CD1c-positive myeloid dendritic cell (primary cell): ENCODE measurements at regions not wholly inside any gene's neighbourhood (a gene's known extent, or its start where the extent isn't known, plus 50 kb on each side); places are given as distances from the start of the nearest gene placed in this dataset.
"Not testable (repeated sequence)": the region's sequence is repeated elsewhere in the genome, so short reads cannot be mapped to it uniquely, and the experiment has no call there.

ENCODE experiments used
- DNase-seq: peaks from one replicate; pipeline ENCODE4 v3.0.0-alpha.2; 2016; ENCODE audit errors: extremely low spot score

DNA sequence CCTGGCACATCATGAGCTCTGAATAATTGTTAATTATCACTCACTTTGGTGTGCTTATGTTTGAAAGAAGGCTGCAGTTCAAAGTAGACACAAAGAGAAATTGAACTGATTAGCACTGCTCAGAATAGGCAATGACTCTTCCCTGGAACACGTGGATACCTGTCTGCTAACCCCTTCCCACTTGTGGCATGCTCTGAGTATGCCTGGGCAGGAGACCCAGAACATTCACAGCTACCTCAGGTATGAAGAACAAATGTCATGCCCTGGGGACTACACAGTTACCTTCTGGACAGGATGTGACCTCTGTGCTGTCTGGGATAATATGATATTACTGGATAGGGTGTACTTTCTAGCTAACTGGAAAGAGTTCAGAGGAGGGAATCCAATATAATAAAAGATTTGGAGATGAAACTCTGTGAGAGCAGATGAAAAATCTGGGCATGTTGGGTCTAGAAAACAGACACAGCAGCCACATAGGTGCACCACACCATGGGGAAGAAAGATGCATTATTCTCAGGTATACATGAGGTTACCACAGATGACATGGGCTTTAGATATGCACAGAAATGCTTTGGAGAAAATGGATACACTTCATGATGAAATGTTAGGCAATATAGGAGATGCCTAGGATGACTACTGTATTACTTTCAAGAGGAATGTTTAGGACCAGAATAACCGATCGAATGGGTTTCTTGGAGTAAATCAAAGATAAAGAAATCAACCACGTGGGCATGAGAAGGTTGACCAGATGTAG is 324.2 kb upstream of the PREP start:
- DNase-seq, result no peak

DNA sequence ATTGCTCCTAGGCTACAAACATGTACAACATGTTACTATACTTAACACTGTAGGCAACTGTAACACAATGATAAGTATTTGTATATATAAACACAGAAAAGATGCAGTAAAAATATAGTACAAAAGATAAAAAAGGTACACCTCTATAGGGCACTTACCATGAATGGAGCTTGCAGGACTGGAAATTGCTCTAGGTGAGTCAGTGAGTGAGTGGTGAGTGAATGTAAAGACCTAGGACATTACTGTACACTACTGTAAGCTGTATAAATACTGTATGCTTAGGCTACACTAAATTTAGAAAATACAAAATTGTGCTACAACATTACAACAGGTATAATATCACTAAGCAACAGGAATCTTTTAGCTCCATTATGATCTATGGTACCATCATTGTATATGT is 312.0 kb upstream of the PREP start:
- no peak for DNase-seq

GRCh38 chr6:105713474-105714118 is 310.7 kb upstream of the PREP start:
- no peak for DNase-seq

DNA sequence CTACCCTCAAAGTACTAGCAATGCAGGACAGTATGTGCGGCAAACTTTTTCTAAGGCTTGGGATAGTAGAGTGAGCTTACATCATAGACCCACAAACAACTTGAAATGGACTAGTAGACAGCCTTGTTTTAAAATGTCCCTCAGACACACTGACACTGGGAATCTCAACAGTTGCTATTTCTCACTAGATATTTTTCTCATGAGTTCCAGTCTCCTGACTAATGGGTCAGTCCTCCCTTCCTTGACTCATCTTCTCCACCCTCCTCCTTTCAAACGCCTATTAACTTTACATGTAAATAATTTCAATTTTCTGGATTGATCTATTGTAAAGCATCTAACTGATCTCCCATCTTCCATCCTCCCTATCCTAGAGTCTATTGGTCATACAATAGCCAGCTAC is 308.3 kb upstream of the PREP start:
- DNase-seq, result no peak

DNA sequence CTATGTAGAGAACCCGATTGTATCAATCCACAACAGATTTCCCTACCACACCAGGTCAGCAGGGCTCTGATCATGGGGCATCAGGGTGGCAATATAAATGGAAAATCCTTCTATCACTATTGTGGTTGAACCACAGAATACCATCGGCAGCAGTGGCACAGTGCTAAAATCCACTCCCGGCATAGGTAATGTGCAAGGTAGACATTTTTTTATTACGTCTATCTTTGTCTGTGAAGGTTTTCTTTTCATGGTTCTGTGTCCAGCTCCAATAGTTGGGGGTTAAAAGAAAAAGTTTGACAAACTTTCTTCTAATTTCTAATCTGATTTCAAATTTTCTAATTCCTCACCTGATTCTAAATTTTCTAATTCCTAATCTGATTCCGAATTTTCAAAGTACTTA is 302.7 kb upstream of the PREP start:
- no peak for DNase-seq

DNA sequence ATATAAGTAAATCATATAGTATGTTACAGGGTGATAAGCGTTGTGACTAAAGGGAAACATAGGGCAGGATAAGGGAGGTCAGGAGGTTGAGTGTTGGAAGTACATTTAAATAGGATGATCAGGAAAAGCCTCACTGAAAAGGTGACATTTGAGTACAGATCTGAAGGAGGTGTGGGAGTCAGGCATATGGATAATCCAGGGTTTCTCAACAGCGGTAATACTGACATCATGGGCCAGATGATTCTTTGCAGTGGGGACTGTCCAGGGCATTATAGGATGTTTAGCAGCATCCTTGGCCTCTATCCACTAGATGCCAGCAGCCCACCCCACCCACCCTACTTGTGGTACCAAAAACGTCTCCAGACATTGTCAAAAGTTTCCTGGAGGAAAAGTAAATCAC is 292.6 kb upstream of the PREP start:
- DNase-seq, result no peak

DNA sequence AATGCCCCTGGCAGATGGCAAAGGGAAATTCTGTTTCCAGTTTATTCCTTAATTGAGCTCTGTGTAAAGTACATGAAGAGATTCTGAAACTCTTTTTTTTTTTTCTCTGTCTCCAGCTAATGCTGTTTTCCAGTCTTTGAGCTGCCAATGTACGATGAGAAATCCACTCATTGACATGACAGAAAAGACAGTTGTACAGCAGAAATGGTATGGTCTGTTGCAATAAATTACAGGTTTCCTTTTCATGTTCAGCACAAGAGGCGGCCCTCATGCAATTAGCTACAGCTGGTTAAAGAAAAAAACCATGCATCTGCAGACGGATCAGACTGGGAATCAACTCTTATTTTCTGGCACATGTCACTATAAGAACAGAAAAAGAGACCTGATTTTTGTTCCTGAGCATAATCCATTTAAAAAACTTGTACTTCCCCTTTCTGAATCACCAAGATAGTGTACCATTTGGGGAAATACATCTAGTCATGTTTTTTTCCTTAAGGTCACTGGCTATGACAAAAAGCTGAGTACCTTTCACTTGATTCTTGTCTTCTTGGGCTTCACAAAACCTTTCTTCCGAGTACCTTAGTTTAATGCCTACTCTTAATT is 289.8 kb upstream of the PREP start:
- DNase-seq, result peak; percentile 67

DNA sequence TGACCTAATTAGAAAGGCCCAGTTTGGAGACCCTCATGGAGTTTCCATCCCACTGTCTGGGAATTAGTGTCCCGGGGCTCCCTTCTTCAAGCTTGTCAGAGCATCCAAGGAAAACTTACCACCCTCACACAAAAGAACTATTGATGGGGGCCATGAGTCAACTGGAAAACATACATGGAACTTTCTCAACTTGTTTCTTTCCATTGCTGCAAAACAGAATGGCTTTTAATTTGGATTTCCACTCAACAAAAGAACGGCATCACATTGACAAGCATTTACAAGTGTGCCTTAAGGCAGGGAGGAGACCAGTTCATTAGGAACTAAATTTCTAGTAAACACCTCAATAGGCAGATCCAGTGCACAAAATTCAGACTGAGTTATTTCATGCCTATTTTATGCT is 289.1 kb upstream of the PREP start:
- DNase-seq, result no peak

GRCh38 chr6:105691081-105691480 is 288.2 kb upstream of the PREP start:
- peak; percentile 77 for DNase-seq

GRCh38 chr6:105688573-105688972 is 285.7 kb upstream of the PREP start:
- DNase-seq, result no peak

DNA sequence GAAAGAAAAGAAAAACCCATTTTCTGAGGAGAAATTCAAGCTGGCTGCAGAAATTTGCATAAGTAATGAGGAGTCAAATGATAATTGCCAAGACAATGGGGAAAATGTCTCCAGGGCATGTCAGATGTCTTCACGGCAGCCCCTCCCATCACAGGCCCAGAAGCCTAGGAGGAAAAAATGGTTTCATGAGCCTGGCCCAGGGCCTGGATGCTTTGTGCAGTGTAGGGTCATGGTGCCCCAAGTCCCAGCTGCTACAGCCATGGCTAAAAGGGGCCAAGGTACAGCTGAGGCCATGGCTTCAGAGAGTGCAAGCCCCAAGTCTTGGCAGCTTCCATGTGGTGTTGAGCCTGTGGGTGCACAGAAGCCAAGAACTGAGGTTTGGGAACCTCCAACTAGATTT is 283.9 kb upstream of the PREP start:
- DNase-seq, result not testable (repeated sequence)

DNA sequence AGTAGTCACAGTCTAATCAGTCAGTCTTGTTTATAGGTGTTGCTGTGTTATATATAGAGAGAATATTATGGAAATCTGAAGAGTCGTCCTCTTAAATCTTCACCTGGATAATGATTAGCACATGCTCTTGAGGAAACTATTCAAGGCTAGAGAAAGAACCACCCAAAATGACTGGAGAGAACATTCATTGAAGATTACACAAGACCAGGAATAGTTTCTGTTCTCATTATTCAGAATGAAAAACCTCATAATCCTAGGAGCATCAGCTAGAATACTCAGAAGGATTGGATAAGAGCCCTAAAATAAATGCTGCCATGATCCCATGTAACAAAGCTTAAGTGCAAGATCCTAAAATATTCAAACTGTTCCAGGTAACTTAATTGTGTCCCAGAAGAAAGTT is 278.2 kb upstream of the PREP start:
- no peak for DNase-seq

DNA sequence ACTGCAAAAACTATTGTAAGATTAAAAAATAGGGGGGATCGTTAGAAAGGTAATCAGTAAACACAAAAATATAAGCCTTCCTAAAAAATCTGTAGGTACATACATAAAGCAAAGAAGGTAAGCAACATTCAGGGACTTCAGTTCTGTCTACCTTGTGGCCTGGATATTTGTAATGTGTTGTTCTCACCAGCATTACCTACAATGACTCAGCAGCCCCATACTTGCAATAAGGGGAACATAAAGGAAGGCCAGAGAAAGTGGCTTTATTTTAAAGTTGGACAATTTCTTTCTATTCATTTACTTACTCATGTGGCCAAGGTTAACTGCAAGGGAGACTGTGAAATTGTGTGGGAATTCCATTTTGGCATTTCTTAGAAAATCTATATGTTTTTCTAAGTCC is 277.2 kb upstream of the PREP start:
- no peak for DNase-seq

GRCh38 chr6:105678516-105678915 is 275.6 kb upstream of the PREP start:
- DNase-seq, result no peak

DNA sequence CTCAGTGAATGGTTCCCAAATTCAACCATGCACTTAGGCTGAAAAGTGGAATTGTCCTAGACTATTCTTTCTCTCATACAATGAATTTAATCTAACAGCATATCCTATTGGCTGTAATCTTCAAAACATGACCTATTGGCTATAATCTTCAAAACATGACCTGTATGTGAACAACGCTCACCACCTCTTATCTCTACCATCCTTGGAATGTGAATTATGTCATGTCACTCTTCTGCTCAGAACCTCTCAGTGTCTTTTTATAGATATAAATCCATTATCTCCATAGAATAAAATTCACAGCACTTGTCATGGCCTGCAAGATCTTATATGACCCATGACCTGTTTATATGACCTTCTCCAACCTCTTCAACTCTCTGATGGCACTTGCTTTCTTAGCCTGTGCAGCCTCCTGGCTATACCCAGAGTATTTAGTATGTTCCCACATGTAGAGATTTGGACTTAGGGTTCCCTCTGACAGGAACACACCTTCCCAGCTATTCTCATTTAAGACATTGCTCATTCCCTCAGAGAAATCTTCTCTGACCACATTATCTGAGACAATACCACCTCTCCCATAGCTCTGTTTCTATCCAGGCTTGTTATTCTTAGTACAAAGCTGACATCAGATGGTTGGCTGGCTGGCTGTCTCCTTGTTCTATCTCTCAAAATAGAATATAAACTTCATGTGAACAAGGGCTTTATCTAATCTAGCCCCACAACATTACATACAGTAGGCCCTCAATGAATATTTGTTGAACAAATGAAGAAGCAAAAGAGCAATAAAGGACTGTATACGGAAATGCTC is 275.0 kb upstream of the PREP start:
- DNase-seq, result no peak

GRCh38 chr6:105676857-105677256 is 274.0 kb upstream of the PREP start:
- no peak for DNase-seq

DNA sequence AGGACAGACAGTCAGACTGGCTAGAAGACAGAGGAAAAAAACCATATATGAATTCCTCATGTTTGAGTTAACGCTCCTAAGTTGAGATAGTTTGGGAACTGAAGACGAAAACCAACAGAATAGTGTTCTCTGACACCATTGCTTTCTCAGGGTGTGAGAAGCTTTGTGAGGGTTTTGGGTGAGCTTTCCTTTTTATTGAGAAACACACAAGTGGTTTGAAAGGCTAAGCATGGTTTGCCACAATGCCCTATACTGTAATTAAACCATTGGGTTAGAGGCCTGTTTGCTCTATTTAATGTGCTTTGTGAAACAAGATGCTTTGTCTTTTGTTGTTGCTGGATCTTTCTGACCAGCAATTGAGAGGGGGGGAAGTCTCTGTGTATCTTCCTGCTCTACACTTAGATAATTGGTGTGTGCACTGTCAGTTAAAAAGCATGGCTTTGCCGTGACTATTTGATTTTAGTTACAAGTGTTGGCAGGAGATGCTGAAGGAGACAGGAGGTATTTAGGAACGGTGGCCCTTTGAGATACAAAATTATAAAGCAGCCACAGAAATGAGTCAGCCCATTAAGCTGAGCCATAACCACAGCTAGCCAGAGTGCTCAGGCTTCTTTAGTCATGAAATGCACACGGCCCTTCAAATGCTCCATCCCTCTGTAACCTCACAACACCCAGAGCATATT is 273.0 kb upstream of the PREP start:
- no peak for DNase-seq

GRCh38 chr6:105672856-105673538 is 270.1 kb upstream of the PREP start:
- not testable (repeated sequence) for DNase-seq

- DNase-seq, result no peak
Observed at GRCh38 chr6:105669232-105669631, 266.4 kb upstream of the PREP start.

DNA sequence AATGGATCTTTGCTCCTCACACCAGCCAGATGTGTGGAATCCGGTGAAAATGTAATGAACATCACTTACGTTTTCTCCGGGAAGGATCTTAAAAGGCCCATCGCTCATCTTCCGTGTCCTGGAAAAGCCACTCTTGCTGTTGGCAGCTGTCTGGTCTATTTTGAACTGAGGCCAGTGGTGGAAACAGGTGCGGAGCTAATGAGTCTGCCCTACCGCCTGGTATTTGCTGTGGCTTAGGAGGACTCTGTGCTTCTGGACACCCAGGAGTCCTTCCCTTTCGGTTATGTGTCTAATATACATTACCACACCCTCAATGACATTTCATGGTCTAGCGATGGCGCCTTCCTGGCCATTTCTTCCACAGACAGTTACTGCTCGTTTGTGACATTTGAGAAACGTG is 264.2 kb upstream of the PREP start:
- DNase-seq, result no peak

DNA sequence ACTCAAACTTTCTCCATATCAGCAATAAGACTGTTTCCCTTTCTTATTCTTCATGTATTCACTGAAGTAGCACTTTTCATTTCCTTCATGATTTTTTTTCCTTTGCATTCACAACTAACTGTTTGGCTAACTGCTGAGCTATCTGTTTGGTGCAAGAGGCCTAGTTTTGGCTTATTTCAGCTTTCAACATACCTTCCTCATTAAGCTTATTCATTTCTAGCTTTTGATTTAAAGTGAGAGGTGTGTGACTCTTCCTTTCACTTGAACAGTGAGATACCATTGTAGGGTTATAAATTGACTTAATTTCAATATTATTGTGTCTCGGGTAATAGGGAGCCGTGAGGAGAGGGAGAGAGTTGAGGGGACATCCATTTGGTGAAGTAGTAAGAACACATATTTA is 262.0 kb upstream of the PREP start:
- DNase-seq, result no peak
